ENCODE measurements at regions not wholly inside any gene's neighbourhood (a gene's known extent, or its start where the extent isn't known, plus 50 kb on each side); places are given as distances from the start of the nearest gene placed in this dataset.

GRCh38 chr4:31983677-31984076, 1263.5 kb downstream of the PCDH7 start:
- no peak for TF ChIP-seq EZH2 (IDR thresholded peaks at IDR 0.05)
- TF ChIP-seq POLR2AphosphoS5 (IDR thresholded peaks at IDR 0.05; ENCODE audit: low read depth, low read length): no peak
- TF ChIP-seq, protein P1, sequence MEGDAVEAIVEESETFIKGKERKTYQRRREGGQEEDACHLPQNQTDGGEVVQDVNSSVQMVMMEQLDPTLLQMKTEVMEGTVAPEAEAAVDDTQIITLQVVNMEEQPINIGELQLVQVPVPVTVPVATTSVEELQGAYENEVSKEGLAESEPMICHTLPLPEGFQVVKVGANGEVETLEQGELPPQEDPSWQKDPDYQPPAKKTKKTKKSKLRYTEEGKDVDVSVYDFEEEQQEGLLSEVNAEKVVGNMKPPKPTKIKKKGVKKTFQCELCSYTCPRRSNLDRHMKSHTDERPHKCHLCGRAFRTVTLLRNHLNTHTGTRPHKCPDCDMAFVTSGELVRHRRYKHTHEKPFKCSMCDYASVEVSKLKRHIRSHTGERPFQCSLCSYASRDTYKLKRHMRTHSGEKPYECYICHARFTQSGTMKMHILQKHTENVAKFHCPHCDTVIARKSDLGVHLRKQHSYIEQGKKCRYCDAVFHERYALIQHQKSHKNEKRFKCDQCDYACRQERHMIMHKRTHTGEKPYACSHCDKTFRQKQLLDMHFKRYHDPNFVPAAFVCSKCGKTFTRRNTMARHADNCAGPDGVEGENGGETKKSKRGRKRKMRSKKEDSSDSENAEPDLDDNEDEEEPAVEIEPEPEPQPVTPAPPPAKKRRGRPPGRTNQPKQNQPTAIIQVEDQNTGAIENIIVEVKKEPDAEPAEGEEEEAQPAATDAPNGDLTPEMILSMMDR (IDR thresholded peaks at IDR 0.05 in 2 of 3, conservative IDR thresholded peaks at IDR 0.05 in 1 of 3; ENCODE audit: borderline replicate concordance in 1 of 3, insufficient read depth in 1 of 3, low read depth in 2 of 3, low read length in 2 of 3): no peak
- TF ChIP-seq ZBTB33 (IDR thresholded peaks at IDR 0.05; ENCODE audit: extremely low read depth, insufficient replicate concordance, low read length): no peak
- TF ChIP-seq, protein P2, sequence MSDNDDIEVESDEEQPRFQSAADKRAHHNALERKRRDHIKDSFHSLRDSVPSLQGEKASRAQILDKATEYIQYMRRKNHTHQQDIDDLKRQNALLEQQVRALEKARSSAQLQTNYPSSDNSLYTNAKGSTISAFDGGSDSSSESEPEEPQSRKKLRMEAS (IDR thresholded peaks at IDR 0.05): no peak
- no peak for TF ChIP-seq EGR1 (IDR thresholded peaks at IDR 0.05; ENCODE audit: low read depth)
- TF ChIP-seq POLR2A (IDR thresholded peaks at IDR 0.05; ENCODE audit: borderline replicate concordance, extremely low read depth, insufficient read depth, insufficient read length): no peak
- TF ChIP-seq EZH2phosphoT487 (IDR thresholded peaks at IDR 0.05; ENCODE audit: borderline replicate concordance): no peak
- no peak for TF ChIP-seq SIN3A (IDR thresholded peaks at IDR 0.05; ENCODE audit: low read depth)
- no peak for TF ChIP-seq SRF (IDR thresholded peaks at IDR 0.05; ENCODE audit: low read depth)

All from HCT116 (cell line).